Osteoblast (primary cell): ENCODE measurements at regions not wholly inside any gene's neighbourhood (a gene's known extent, or its start where the extent isn't known, plus 50 kb on each side); places are given as distances from the start of the nearest gene placed in this dataset. TPM values are rescaled to one million over a fixed set of nuclear protein-coding genes. Genes with fewer than 3 reads are reported as not detected.

ENCODE experiments used
- DNase-seq: peaks from one replicate; pipeline ENCODE4 v3.0.0; 2011; ENCODE audit warnings: low spot score, mixed read lengths; ENCODE audit not compliant: insufficient read length; ENCODE audit errors: missing footprints
- H2AFZ ChIP-seq: 2 replicates; pipeline ENCODE4 v1.6.0; 2011; ENCODE audit warnings: mild to moderate bottlenecking, low read length
- H3K27ac ChIP-seq: 2 replicates; pipeline ENCODE4 v1.5.1; 2011; ENCODE audit warnings: mild to moderate bottlenecking, low read depth, low read length, moderate library complexity
- H3K27me3 ChIP-seq: 2 replicates; pipeline ENCODE4 v1.6.0; 2012; ENCODE audit warnings: mild to moderate bottlenecking, control low read depth, inconsistent platforms, low read length, moderate library complexity; ENCODE audit not compliant: insufficient read depth
- H3K36me3 ChIP-seq: 2 replicates; pipeline ENCODE4 v1.5.1; 2011; ENCODE audit warnings: mild to moderate bottlenecking, low read length, control low read depth, moderate library complexity; ENCODE audit not compliant: insufficient read depth
- H3K4me1 ChIP-seq: 2 replicates; pipeline ENCODE4 v1.5.1; 2011; ENCODE audit warnings: mild to moderate bottlenecking, low read length, control low read depth, moderate library complexity; ENCODE audit not compliant: insufficient read depth
- H3K4me2 ChIP-seq: 2 replicates; pipeline ENCODE4 v1.6.0; 2011; ENCODE audit warnings: mild to moderate bottlenecking, low read length; ENCODE audit not compliant: insufficient read depth
- H3K4me3 ChIP-seq: fragments of 200-600 bp; sonication (generic); 3 replicates; pipeline ENCODE4 v1.5.1; 2012; ENCODE audit warnings: mild to moderate bottlenecking, low read length, inconsistent platforms; ENCODE audit not compliant: insufficient read depth
- H3K79me2 ChIP-seq: 2 replicates; pipeline ENCODE4 v1.6.0; 2012; ENCODE audit warnings: mild to moderate bottlenecking, low read length, control low read depth, inconsistent platforms; ENCODE audit not compliant: insufficient read depth
- H3K9me3 ChIP-seq: 2 replicates; pipeline ENCODE4 v1.5.1; 2011; ENCODE audit warnings: low read depth, low read length, control low read depth
- H4K20me1 ChIP-seq: 2 replicates; pipeline ENCODE4 v1.6.0; 2012; ENCODE audit warnings: mild to moderate bottlenecking, low read length, control low read depth; ENCODE audit not compliant: insufficient read depth
- CTCF ChIP-seq: IDR thresholded peaks from 2 replicates; pipeline ENCODE4 v1.5.1; 2011; ENCODE audit warnings: mild to moderate bottlenecking, low read depth, low read length, moderate library complexity; ENCODE audit errors: extremely low read depth
- small RNA-seq: library from RNA; depleted of rRNA; stranded (forward); fragments of <200 nt; gene quantifications from one replicate; pipeline ENCODE3, GENCODE V24; 2012

GRCh38 chr18:44627280-44627679 lies 53.4 kb upstream of the SETBP1 start:
- H3K4me3 ChIP-seq = no peak overlapping the region
- DNase-seq = peak; percentile 69
- H3K27ac ChIP-seq = peak overlapping the region; percentile 59
- peaks cover 9% of the 10 kb centered on the region for H3K4me1 ChIP-seq
- TF ChIP-seq CTCF = no peak
- H3K79me2 ChIP-seq = no peaks in the 10 kb centered on the region
- no peaks in the 10 kb centered on the region for H3K27me3 ChIP-seq
- H2AFZ ChIP-seq = peak overlapping the region; percentile 27
- no peaks in the 10 kb centered on the region for H3K9me3 ChIP-seq
- H3K4me2 ChIP-seq = peak overlapping the region; percentile 53
- no peaks in the 10 kb centered on the region for H3K36me3 ChIP-seq
- H4K20me1 ChIP-seq = no peaks in the 10 kb centered on the region

GRCh38 chr18:44629406-44629805 lies 51.3 kb upstream of the SETBP1 start:
- no peaks in the 10 kb centered on the region for H3K79me2 ChIP-seq
- no peak for DNase-seq
- H3K4me2 ChIP-seq = no peak overlapping the region
- H3K27ac ChIP-seq = no peak overlapping the region
- no peak for TF ChIP-seq CTCF
- H2AFZ ChIP-seq = no peak overlapping the region
- no peaks in the 10 kb centered on the region for H3K36me3 ChIP-seq
- no peak overlapping the region for H3K4me3 ChIP-seq
- H4K20me1 ChIP-seq = no peaks in the 10 kb centered on the region
- H3K9me3 ChIP-seq = no peaks in the 10 kb centered on the region
- no peaks in the 10 kb centered on the region for H3K27me3 ChIP-seq
- peaks cover 9% of the 10 kb centered on the region for H3K4me1 ChIP-seq

GRCh38 chr18:44630118-44630517 lies 50.6 kb upstream of the SETBP1 start:
- no peak for TF ChIP-seq CTCF
- no peaks in the 10 kb centered on the region for H3K79me2 ChIP-seq
- no peak overlapping the region for H2AFZ ChIP-seq
- no peak for DNase-seq
- no peaks in the 10 kb centered on the region for H4K20me1 ChIP-seq
- H3K4me2 ChIP-seq = no peak overlapping the region
- no peak overlapping the region for H3K27ac ChIP-seq
- no peaks in the 10 kb centered on the region for H3K9me3 ChIP-seq
- no peaks in the 10 kb centered on the region for H3K27me3 ChIP-seq
- H3K4me1 ChIP-seq = peaks cover 9% of the 10 kb centered on the region
- H3K36me3 ChIP-seq = no peaks in the 10 kb centered on the region
- H3K4me3 ChIP-seq = no peak overlapping the region

Small RNAs in the stretch of these regions (small RNA-seq; reads per million reads assigned to genes)
- not detected for gene RNA5SP455
